EL (cell line): ENCODE measurements at regions not wholly inside any gene's neighbourhood (a gene's known extent, or its start where the extent isn't known, plus 50 kb on each side); places are given as distances from the start of the nearest gene placed in this dataset.
"Not testable (repeated sequence)": the region's sequence is repeated elsewhere in the genome, so short reads cannot be mapped to it uniquely, and the experiment has no call there.

Experiments
- DNase-seq: peaks from one replicate; pipeline ENCODE4 v3.0.0-alpha.2; 2016

- DNase-seq, result no peak
Observed at GRCh38 chr5:110925916-110926315, 145.6 kb upstream of the TSLP start.

- no peak for DNase-seq
Observed at GRCh38 chr5:110932755-110933488, 138.6 kb upstream of the TSLP start.

DNA sequence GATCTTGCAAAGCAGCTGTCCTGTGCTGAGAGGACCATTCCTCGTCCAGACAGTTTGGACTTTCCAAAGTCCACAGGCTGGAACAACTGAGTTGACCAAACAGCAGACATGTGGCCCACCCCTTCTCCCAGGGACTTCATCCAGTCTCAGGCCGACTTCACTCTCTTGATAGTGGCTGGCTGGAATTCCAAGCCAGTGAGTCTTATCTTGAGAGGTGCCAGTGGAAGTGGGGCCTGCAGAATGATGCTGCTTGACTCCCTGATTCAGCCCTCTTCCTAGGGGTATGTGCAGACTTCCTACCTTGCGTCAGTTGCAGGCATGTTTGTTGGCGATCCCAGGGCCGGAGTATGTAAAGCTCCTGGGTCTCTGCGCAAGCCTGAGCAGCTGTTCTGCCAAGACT, 131.4 kb upstream of the TSLP start:
- DNase-seq, result peak; percentile 40

GRCh38 chr5:110945874-110946436, 125.6 kb upstream of the TSLP start:
- DNase-seq, result no peak

DNA sequence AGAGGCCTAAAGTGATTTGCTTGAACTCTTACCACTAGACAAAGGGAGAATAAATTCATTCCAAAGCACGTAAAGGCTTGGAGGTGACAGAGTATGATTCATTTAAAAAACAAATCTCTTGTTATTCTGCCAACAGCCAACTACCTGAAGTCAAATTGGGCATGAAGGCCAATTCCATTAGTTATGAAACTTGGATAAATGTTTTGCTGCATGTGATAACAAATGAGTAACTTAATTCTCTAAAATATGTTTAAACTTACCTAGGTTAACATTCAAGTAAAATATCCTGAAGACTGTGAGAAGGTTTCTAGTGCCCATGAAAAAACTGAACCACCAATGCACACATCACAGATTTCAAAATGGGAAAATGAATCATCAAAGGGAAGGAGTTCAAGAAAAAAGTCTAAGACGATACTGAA, 120.1 kb upstream of the TSLP start:
- DNase-seq, result no peak

GRCh38 chr5:110956280-110956912, 115.1 kb upstream of the TSLP start:
- no peak for DNase-seq

DNA sequence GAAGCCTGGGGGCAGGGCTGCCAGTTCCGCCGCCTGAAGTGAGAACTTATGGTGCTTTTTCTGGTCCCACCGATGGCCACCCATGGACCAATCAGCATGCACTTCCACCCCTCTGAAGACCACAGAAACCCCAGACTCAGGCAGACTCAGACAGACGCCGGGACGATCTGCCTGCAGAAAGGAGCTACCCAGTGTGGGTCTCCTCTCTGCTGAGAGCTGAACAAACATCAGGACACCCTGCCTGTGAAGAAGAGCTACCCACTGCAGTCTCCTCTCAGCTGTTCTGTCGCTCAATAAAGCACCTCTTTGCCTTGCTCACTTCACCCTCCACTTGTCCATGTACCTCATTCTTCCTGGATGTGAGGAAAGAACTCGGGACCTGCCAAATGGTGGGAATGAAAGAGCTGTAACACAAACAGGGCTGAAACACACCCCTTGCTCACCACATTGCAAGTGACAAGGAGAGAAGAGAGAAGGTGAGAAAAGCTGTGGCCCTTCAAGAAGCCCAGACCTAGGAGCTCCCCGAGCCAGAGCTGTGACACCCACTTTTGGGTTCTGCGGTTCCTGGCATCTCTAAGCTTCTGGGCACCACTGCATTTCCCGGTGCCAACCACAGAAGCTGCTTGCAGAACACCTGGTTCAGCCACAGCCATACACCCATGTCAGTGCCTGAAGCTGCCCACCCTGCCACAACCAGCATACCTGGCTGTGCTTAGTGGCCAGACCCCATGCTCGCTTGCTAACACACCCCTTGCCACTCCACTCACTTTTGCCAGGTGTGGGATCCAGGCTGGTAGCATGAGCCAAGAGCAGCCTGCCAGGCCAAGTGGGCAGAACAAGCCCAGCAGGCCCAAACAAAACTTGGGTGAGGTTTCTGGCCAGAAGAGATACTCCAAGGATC, 114.3 kb upstream of the TSLP start:
- no peak for DNase-seq

GRCh38 chr5:110957934-110958333, 113.6 kb upstream of the TSLP start:
- DNase-seq, result peak; percentile 42

- DNase-seq, result peak; percentile 14
Observed at GRCh38 chr5:110963495-110963894, 108.0 kb upstream of the TSLP start.

GRCh38 chr5:110965773-110966581, 105.5 kb upstream of the TSLP start:
- no peak for DNase-seq

GRCh38 chr5:110968246-110969005, 103.1 kb upstream of the TSLP start:
- no peak for DNase-seq

GRCh38 chr5:110969502-110969901, 102.0 kb upstream of the TSLP start:
- DNase-seq, result no peak

DNA sequence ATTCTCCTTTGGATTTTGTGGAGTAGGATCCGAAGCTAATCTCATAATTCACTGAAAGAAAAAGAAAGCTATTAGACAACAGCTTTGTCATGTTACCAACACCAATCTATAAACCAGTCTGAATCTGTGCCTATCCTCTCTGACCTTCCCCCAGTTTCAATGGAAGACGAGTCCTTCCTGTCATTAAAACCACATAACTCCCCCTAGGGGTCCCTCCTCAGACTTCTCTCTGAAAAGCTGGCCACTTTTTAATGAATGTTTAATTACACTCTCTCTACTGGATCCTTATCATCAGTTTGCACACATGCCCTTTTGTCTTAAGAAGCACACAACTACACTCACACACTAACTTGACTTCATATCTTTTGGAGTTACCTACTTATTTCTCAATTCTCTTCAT, 98.0 kb upstream of the TSLP start:
- no peak for DNase-seq

- no peak for DNase-seq
Observed at GRCh38 chr5:110977915-110978314, 93.6 kb upstream of the TSLP start.

GRCh38 chr5:110985882-110986281, 85.6 kb upstream of the TSLP start:
- DNase-seq, result not testable (repeated sequence)

DNA sequence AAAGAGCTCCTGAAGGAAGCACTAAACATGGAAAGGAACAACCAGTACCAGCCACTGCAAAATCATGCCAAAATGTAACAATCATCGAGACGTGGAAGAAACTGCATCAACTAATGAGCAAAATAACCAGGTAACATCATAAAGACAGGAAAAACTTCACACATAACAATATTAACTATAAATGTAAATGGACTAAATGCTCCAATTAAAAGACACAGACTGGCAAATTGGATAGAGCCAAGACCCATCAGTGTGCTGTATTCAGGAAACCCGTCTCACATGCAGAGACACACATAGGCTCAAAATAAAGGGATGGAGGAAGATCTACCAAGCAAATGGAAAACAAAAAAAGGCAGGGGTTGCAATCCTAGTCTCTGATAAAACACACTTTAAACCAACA, 83.9 kb upstream of the TSLP start:
- DNase-seq, result not testable (repeated sequence)

DNA sequence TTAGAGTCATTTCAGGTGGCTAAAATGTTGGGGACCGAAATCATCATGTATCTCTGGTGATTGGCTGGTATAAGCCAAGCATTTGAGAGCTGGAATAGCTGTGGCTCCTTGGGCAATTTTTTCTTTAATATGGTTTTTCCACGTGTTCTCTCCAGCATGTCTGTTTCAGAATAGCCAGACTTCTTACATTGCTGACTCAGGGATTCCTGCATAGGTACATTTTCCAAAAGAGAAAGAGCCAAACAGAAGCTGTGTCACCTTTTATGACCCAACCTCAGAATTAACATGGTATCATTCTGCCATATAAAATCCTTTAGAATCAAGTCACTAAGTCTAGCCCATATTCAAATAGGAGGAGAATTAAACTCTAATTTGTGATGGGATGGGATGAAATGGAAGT, 74.8 kb upstream of the TSLP start:
- no peak for DNase-seq

- DNase-seq, result no peak
Observed at GRCh38 chr5:111002036-111002435, 69.5 kb upstream of the TSLP start.

GRCh38 chr5:111003623-111004022, 67.9 kb upstream of the TSLP start:
- DNase-seq, result no peak

GRCh38 chr5:111004291-111004690, 67.2 kb upstream of the TSLP start:
- no peak for DNase-seq

DNA sequence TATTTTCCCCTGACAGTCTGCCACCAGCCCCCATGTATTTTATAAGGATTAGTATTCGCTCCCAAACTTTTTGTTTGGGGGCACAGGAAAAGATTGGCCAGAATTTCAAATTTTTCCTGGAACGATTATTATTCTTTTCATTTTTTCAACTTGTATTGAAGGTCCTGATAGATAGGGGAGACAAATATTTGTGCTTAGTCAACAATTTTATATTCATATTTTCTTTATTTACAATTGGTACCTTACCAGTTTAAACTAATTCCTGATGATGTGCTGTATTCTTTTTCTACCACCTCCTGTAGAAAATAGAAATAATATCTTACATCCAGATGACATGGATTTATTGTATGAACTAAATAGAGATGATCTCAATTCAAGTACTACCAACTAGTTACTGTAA, 60.7 kb upstream of the TSLP start:
- DNase-seq, result no peak

DNA sequence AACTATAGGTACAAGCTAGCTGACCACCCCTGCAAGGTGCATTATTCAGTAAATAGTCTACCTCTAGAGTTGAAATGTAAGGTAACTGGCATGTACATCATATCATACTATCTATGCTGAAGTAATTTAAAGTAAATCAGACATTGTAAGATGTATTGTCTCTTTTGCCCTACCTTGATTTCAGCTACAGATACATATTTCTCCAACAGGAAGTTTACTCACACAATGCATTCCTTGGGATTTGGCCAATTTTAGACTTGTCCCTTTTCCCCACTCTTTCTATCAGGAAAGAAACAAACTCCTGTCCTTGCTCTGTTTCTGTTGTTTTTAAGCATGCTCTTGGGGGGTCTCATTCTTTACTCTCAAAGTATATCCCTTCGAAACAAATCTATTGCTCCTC, 58.5 kb upstream of the TSLP start:
- DNase-seq, result peak; percentile 27
